Astrocyte (in vitro differentiated cells and primary cell): ENCODE measurements at regions not wholly inside any gene's neighbourhood (a gene's known extent, or its start where the extent isn't known, plus 50 kb on each side); places are given as distances from the start of the nearest gene placed in this dataset.

Experiments
- DNase-seq: peaks from one replicate; pipeline ENCODE4 v3.0.0-alpha.2; 2010; ENCODE audit warnings: low read depth
- FAIRE-seq: peaks from 2 replicates; lab custom pipeline; 2011; peaks lifted over from hg19 to GRCh38; lab: Jason Lieb, UNC
- H2AFZ ChIP-seq: 2 replicates; pipeline ENCODE4 v1.6.0; 2012; ENCODE audit warnings: low read depth, low read length, inconsistent platforms
- H3K27ac ChIP-seq: 2 replicates; pipeline ENCODE4 v1.5.1; 2011; ENCODE audit warnings: low read depth, low read length, inconsistent platforms
- H3K27me3 ChIP-seq: 2 replicates; pipeline ENCODE4 v1.6.0; 2011; ENCODE audit warnings: low read length, inconsistent platforms; ENCODE audit not compliant: insufficient read depth
- H3K36me3 ChIP-seq: 2 replicates; pipeline ENCODE4 v1.5.1; 2011; ENCODE audit warnings: low read length, inconsistent platforms; ENCODE audit not compliant: insufficient read depth
- H3K4me1 ChIP-seq: 2 replicates; pipeline ENCODE4 v1.5.1; 2011; ENCODE audit warnings: low read length, inconsistent platforms; ENCODE audit not compliant: insufficient read depth
- H3K4me2 ChIP-seq: 2 replicates; pipeline ENCODE4 v1.6.0; 2012; ENCODE audit warnings: low read length, inconsistent platforms
- H3K4me3 ChIP-seq: 2 replicates; pipeline ENCODE4 v1.5.1; 2011; ENCODE audit warnings: low read depth, mild to moderate bottlenecking, low read length, inconsistent platforms; ENCODE audit not compliant: insufficient read depth
- H3K79me2 ChIP-seq: 2 replicates; pipeline ENCODE4 v1.6.0; 2012; ENCODE audit warnings: mild to moderate bottlenecking, low read length, inconsistent platforms; ENCODE audit not compliant: insufficient read depth
- H3K9ac ChIP-seq: 2 replicates; pipeline ENCODE4 v1.6.0; 2012; ENCODE audit warnings: mild to moderate bottlenecking, low read length, inconsistent platforms
- H3K9me3 ChIP-seq: 2 replicates; pipeline ENCODE4 v1.5.1; 2012; ENCODE audit warnings: low read depth, mild to moderate bottlenecking, low read length, inconsistent platforms; ENCODE audit not compliant: insufficient read depth
- H4K20me1 ChIP-seq: 2 replicates; pipeline ENCODE4 v1.6.0; 2012; ENCODE audit warnings: low read length, inconsistent platforms; ENCODE audit not compliant: insufficient read depth
- H3K27ac Mint-ChIP-seq: one replicate; pipeline ENCODE4 v1.8.0; 2021; ENCODE audit warnings: mild to moderate bottlenecking, mixed read lengths; ENCODE audit not compliant: unreplicated experiment
- H3K27me3 Mint-ChIP-seq: one replicate; pipeline ENCODE4 v1.8.0; 2021; ENCODE audit warnings: low read depth, mixed read lengths; ENCODE audit not compliant: unreplicated experiment
- H3K36me3 Mint-ChIP-seq: one replicate; pipeline ENCODE4 v1.8.0; 2021; ENCODE audit warnings: low read depth, mixed read lengths; ENCODE audit not compliant: unreplicated experiment
- H3K4me1 Mint-ChIP-seq: one replicate; pipeline ENCODE4 v1.8.0; 2021; ENCODE audit warnings: low read depth, mixed read lengths; ENCODE audit not compliant: unreplicated experiment
- H3K4me3 Mint-ChIP-seq: one replicate; pipeline ENCODE4 v1.8.0; 2021; ENCODE audit warnings: mild to moderate bottlenecking, moderate library complexity, mixed read lengths; ENCODE audit not compliant: unreplicated experiment
- H3K9me3 Mint-ChIP-seq: one replicate; pipeline ENCODE4 v1.8.0; 2021; ENCODE audit warnings: mild to moderate bottlenecking, mixed read lengths; ENCODE audit not compliant: unreplicated experiment
- CTCF ChIP-seq: IDR thresholded peaks from 2 replicates; pipeline ENCODE4 v1.5.1; 2011; ENCODE audit warnings: low read depth, mild to moderate bottlenecking, inconsistent platforms, low read length, moderate library complexity; ENCODE audit not compliant: insufficient read depth
- EZH2 ChIP-seq: IDR thresholded peaks from 2 replicates; pipeline ENCODE4 v1.6.1; 2012; ENCODE audit warnings: mild to moderate bottlenecking, low read length, inconsistent platforms; ENCODE audit not compliant: insufficient read depth

- H3K36me3 ChIP-seq: no peaks in the 10 kb centered on the region
- H3K79me2 ChIP-seq: no peaks in the 10 kb centered on the region
- H3K27ac ChIP-seq: no peak overlapping the region
- Mint-ChIP-seq H3K4me1 (peaks cover 2% of the 10 kb centered on the region), H3K9me3 (peaks cover 9% of the 10 kb centered on the region), H3K27me3 (no peaks in the 10 kb centered on the region), H3K4me3 (no peak overlapping the region), H3K27ac (no peak overlapping the region), H3K36me3 (no peaks in the 10 kb centered on the region)
- no peaks in the 10 kb centered on the region for H3K27me3 ChIP-seq
- no peak overlapping the region for H2AFZ ChIP-seq
- no peak for DNase-seq
- no peak overlapping the region for H3K9ac ChIP-seq
- peaks cover 19% of the 10 kb centered on the region for H3K9me3 ChIP-seq
- no peak for FAIRE-seq
- TF ChIP-seq CTCF (no peak), EZH2 (no peak)
- H4K20me1 ChIP-seq: no peaks in the 10 kb centered on the region
- H3K4me3 ChIP-seq: no peak overlapping the region
- no peak overlapping the region for H3K4me2 ChIP-seq
- H3K4me1 ChIP-seq: no peaks in the 10 kb centered on the region
Measured at GRCh38 chr10:130756651-130757050, 554.9 kb downstream of the TCERG1L start.

- FAIRE-seq (no peak), DNase-seq (no peak)
- peaks cover 6% of the 10 kb centered on the region for H3K9me3 Mint-ChIP-seq
- no peak for TF ChIP-seq CTCF
- TF ChIP-seq EZH2: no peak
- H3K4me3 Mint-ChIP-seq: no peak overlapping the region
- no peak overlapping the region for H3K27ac ChIP-seq
- no peaks in the 10 kb centered on the region for H4K20me1 ChIP-seq
- H3K79me2 ChIP-seq: no peaks in the 10 kb centered on the region
- no peak overlapping the region for H2AFZ ChIP-seq
- H3K9me3 ChIP-seq: peaks cover 24% of the 10 kb centered on the region
- H3K27ac Mint-ChIP-seq: no peak overlapping the region
- H3K27me3 Mint-ChIP-seq: no peaks in the 10 kb centered on the region
- no peaks in the 10 kb centered on the region for H3K27me3 ChIP-seq
- no peak overlapping the region for H3K4me2 ChIP-seq
- no peaks in the 10 kb centered on the region for H3K4me1 Mint-ChIP-seq
- no peaks in the 10 kb centered on the region for H3K36me3 ChIP-seq
- no peak overlapping the region for H3K9ac ChIP-seq
- H3K36me3 Mint-ChIP-seq: no peaks in the 10 kb centered on the region
- H3K4me3 ChIP-seq: no peak overlapping the region
- no peaks in the 10 kb centered on the region for H3K4me1 ChIP-seq
Measured at GRCh38 chr10:130757271-130757670, 554.2 kb downstream of the TCERG1L start.

- H2AFZ ChIP-seq: no peak overlapping the region
- no peak for FAIRE-seq
- H3K4me2 ChIP-seq: no peak overlapping the region
- Mint-ChIP-seq H3K27me3 (no peaks in the 10 kb centered on the region), H3K9me3 (peaks cover 6% of the 10 kb centered on the region), H3K4me3 (no peak overlapping the region), H3K4me1 (no peaks in the 10 kb centered on the region), H3K36me3 (no peaks in the 10 kb centered on the region), H3K27ac (no peak overlapping the region)
- no peak for TF ChIP-seq EZH2
- no peak for TF ChIP-seq CTCF
- peaks cover 26% of the 10 kb centered on the region for H3K9me3 ChIP-seq
- H3K4me3 ChIP-seq: no peak overlapping the region
- no peak overlapping the region for H3K27ac ChIP-seq
- H3K9ac ChIP-seq: no peak overlapping the region
- H3K36me3 ChIP-seq: no peaks in the 10 kb centered on the region
- no peaks in the 10 kb centered on the region for H3K4me1 ChIP-seq
- no peaks in the 10 kb centered on the region for H3K27me3 ChIP-seq
- H4K20me1 ChIP-seq: no peaks in the 10 kb centered on the region
- no peak for DNase-seq
- no peaks in the 10 kb centered on the region for H3K79me2 ChIP-seq
Measured at GRCh38 chr10:130757821-130758489, 553.6 kb downstream of the TCERG1L start.
